HCT116 (cell line): ENCODE measurements at regions not wholly inside any gene's neighbourhood (a gene's known extent, or its start where the extent isn't known, plus 50 kb on each side); places are given as distances from the start of the nearest gene placed in this dataset.

ENCODE experiments used
- ATAC-seq: fragments of 200-7000 bp; cut with Tn5 transposase; 2 replicates; pipeline ENCODE4 v1.9.1; 2020; ENCODE audit warnings: mild to moderate bottlenecking, moderate library complexity
- BruUV-seq: library from RNA; stranded (reverse); fragments of 400-500 nt; replicated peaks from 2 replicates; lab custom pipeline; 2021; lab: Mats Ljungman, UMichigan
- CTCF ChIA-PET: fragments of 300-600 bp; sonication (Branson Sonifier 250); formaldehyde crosslinking; loops from one replicate; lab custom pipeline; 2021; ENCODE audit warnings: antibody characterized with exemption; lab: Charles Lee
- POLR2A ChIA-PET: fragments of 300-600, 350-600 bp; sonication (Branson Sonifier 250); formaldehyde crosslinking; loops from one replicate; lab custom pipeline; 2021; ENCODE audit warnings: antibody characterized with exemption; lab: Charles Lee
- RAD21 ChIA-PET, 2 experiments: fragments of 300-600 bp; sonication (Branson Sonifier 250); formaldehyde crosslinking; loops; one replicate each; lab custom pipeline; 2023; ENCODE audit warnings: low total read pairs in 2 of 2; ENCODE audit not compliant: uncharacterized antibody in 2 of 2, unreplicated experiment in 2 of 2, low non-redundant PET in 1 of 2; lab: Charles Lee
- DNase-seq: peaks from one replicate; pipeline ENCODE4 v3.0.0-alpha.2; 2010; ENCODE audit warnings: low read depth, low spot score
- H2AFZ ChIP-seq: fragments of 200-600 bp; shearing (Covaris generic), sonication (generic); 2 replicates; pipeline ENCODE4 v1.6.1; 2017; ENCODE audit warnings: low read depth, mixed run types, mixed read lengths, antibody characterized with exemption, low read length; ENCODE audit not compliant: poor library complexity, severe bottlenecking
- H3K27ac ChIP-seq: 2 replicates; pipeline ENCODE4 v1.5.1; 2012; ENCODE audit warnings: low read depth, low read length
- H3K27me3 ChIP-seq: fragments of 200-600 bp; sonication (generic); 2 replicates; pipeline ENCODE4 v1.6.1; 2016; ENCODE audit warnings: mixed run types, low read length, mixed read lengths; ENCODE audit not compliant: insufficient read depth
- H3K36me3 ChIP-seq, 2 experiments: fragments of 200-500 bp in 1 of 2; fragments of 200-600 bp in 1 of 2; sonication (Bioruptor generic) in 1 of 2; sonication (generic) in 1 of 2; 2 replicates each; pipeline versions ENCODE4 v1.5.1 to v1.6.1; 2014 to 2016; ENCODE audit warnings: low read length in 2 of 2, inconsistent platforms in 1 of 2, mixed read lengths in 1 of 2, mixed run types in 1 of 2; ENCODE audit not compliant: insufficient read depth in 2 of 2, control insufficient read depth in 1 of 2
- H3K4me1 ChIP-seq, 2 experiments: fragments of 200-600 bp in 1 of 2; sonication (generic) in 1 of 2; 2 replicates each; pipeline versions ENCODE4 v1.5.1 to v1.6.1; 2012 to 2017; ENCODE audit warnings: low read length in 2 of 2, inconsistent platforms in 1 of 2, mild to moderate bottlenecking in 1 of 2, mixed read lengths in 1 of 2, mixed run types in 1 of 2, moderate library complexity in 1 of 2; ENCODE audit not compliant: insufficient read depth in 2 of 2, control insufficient read depth in 1 of 2
- H3K4me2 ChIP-seq: fragments of 200-600 bp; sonication (generic); 2 replicates; pipeline ENCODE4 v1.6.1; 2017; ENCODE audit warnings: mixed run types, low read length, mixed read lengths
- H3K4me3 ChIP-seq, 2 experiments: fragments of 200-600 bp in 1 of 2; sonication (generic) in 1 of 2; replicated peaks in 1 of 2; 2 replicates each; pipeline ENCODE4 v1.5.1; 2011 to 2016; ENCODE audit warnings: low read length in 2 of 2, control low read depth in 1 of 2, low read depth in 1 of 2, mild to moderate bottlenecking in 1 of 2, mixed read lengths in 1 of 2, mixed run types in 1 of 2
- H3K79me2 ChIP-seq: fragments of 200-600 bp; sonication (generic); 2 replicates; pipeline ENCODE4 v1.6.1; 2017; ENCODE audit warnings: mild to moderate bottlenecking, mixed run types, low read length, moderate library complexity, mixed read lengths; ENCODE audit not compliant: insufficient read depth
- H3K9ac ChIP-seq: fragments of 200-600 bp; sonication (generic); 2 replicates; pipeline ENCODE4 v1.6.1; 2016; ENCODE audit warnings: low read length, mixed read lengths
- H3K9me2 ChIP-seq: fragments of 200-600 bp; sonication (generic), shearing (Covaris generic); 2 replicates; pipeline ENCODE4 v1.6.1; 2017; ENCODE audit warnings: mixed run types, mild to moderate bottlenecking, moderate library complexity; ENCODE audit not compliant: insufficient read depth
- H3K9me3 ChIP-seq, 2 experiments: fragments of 200-500 bp in 1 of 2; fragments of 200-600 bp in 1 of 2; sonication (Bioruptor generic) in 1 of 2; sonication (generic) in 1 of 2; 2 replicates each; pipeline ENCODE4 v1.6.1; 2014 to 2017; ENCODE audit warnings: low read length in 2 of 2, mixed read lengths in 2 of 2, inconsistent platforms in 1 of 2, low read depth in 1 of 2, mild to moderate bottlenecking in 1 of 2, mixed run types in 1 of 2, moderate library complexity in 1 of 2; ENCODE audit not compliant: control insufficient read depth in 1 of 2, insufficient read depth in 1 of 2
- H4K20me1 ChIP-seq: fragments of 200-600 bp; sonication (generic), shearing (Covaris generic); 2 replicates; pipeline ENCODE4 v1.6.1; 2017; ENCODE audit warnings: mixed run types, mild to moderate bottlenecking, moderate library complexity; ENCODE audit not compliant: insufficient read depth
- ATF3 ChIP-seq: IDR thresholded peaks from 2 replicates; pipeline ENCODE4 v1.6.1; 2012
- CBX3 ChIP-seq: IDR thresholded peaks from 2 replicates; pipeline ENCODE4 v1.6.1; 2012; ENCODE audit warnings: low read depth
- CEBPB ChIP-seq: IDR thresholded peaks from 2 replicates; pipeline ENCODE4 v1.6.1; 2012; ENCODE audit warnings: low read depth
- CTCF ChIP-seq, 3 experiments: fragments of 200-600 bp in 1 of 3; sonication (generic) in 1 of 3; IDR thresholded peaks in 2 of 3; conservative IDR thresholded peaks in 1 of 3; 2 replicates each; pipeline ENCODE4 v1.5.1; 2012 to 2017; ENCODE audit warnings: low read depth in 2 of 3, low read length in 2 of 3, antibody characterized with exemption in 1 of 3, borderline replicate concordance in 1 of 3, control low read depth in 1 of 3, mild to moderate bottlenecking in 1 of 3, mixed read lengths in 1 of 3, mixed run types in 1 of 3, moderate library complexity in 1 of 3; ENCODE audit not compliant: insufficient read depth in 1 of 3
- ELF1 ChIP-seq: IDR thresholded peaks from 2 replicates; pipeline ENCODE4 v1.6.1; 2012; ENCODE audit warnings: low read depth, borderline replicate concordance
- EZH2 ChIP-seq: fragments of 200-600 bp; sonication (generic); IDR thresholded peaks from 2 replicates; pipeline ENCODE4 v1.6.1; 2017; ENCODE audit warnings: antibody characterized with exemption, mixed run types
- EZH2phosphoT487 ChIP-seq: fragments of 200-600 bp; IDR thresholded peaks from 2 replicates; pipeline ENCODE4 v1.6.1; 2018; ENCODE audit warnings: antibody characterized with exemption, borderline replicate concordance
- FOSL1 ChIP-seq: IDR thresholded peaks from 2 replicates; pipeline ENCODE4 v1.6.1; 2012; ENCODE audit warnings: low read depth
- JUND ChIP-seq: IDR thresholded peaks from 2 replicates; pipeline ENCODE4 v1.6.1; 2012
- MAX ChIP-seq: IDR thresholded peaks from 2 replicates; pipeline ENCODE4 v1.6.1; 2012
- POLR2A ChIP-seq: IDR thresholded peaks from 2 replicates; pipeline ENCODE4 v1.7.0; 2011; ENCODE audit warnings: borderline replicate concordance; ENCODE audit not compliant: insufficient read depth, insufficient read length; ENCODE audit errors: extremely low read depth
- RAD21 ChIP-seq: IDR thresholded peaks from 2 replicates; pipeline ENCODE4 v1.6.1; 2012; ENCODE audit warnings: low read depth, mild to moderate bottlenecking
- REST ChIP-seq: IDR thresholded peaks from 2 replicates; pipeline ENCODE4 v1.6.1; 2012; ENCODE audit warnings: low read depth
- SIN3A ChIP-seq: IDR thresholded peaks from 2 replicates; pipeline ENCODE4 v1.6.1; 2012; ENCODE audit warnings: low read depth
- SRF ChIP-seq: IDR thresholded peaks from 2 replicates; pipeline ENCODE4 v1.6.1; 2012; ENCODE audit warnings: low read depth
- TCF7L2 ChIP-seq: IDR thresholded peaks from 2 replicates; pipeline ENCODE4 v1.7.0; 2011; ENCODE audit warnings: borderline replicate concordance, inconsistent platforms; ENCODE audit not compliant: insufficient read depth, insufficient read length; ENCODE audit errors: extremely low read depth
- YY1 ChIP-seq: IDR thresholded peaks from 2 replicates; pipeline ENCODE4 v1.6.1; 2011; ENCODE audit warnings: low read length, low read depth, moderate library complexity, mild to moderate bottlenecking; ENCODE audit not compliant: insufficient replicate concordance; ENCODE audit errors: extremely low read depth
- ZBTB33 ChIP-seq: IDR thresholded peaks from 2 replicates; pipeline ENCODE4 v1.6.1; 2011; ENCODE audit warnings: mild to moderate bottlenecking, low read length, moderate library complexity; ENCODE audit not compliant: insufficient replicate concordance; ENCODE audit errors: extremely low read depth
- ZNF274 ChIP-seq: fragments of 200-500 bp; sonication (Bioruptor generic); IDR thresholded peaks from 2 replicates; pipeline ENCODE4 v1.6.1; 2014; ENCODE audit warnings: mild to moderate bottlenecking, low read depth, low read length, inconsistent platforms
- intact Hi-C: fragments of 100-400 bp; cut with micrococcal nuclease; formaldehyde crosslinking; loops from 2 replicates; pipeline ENCODE4 v1.10.0; 2022

- no peaks in the 10 kb centered on the region for H3K9me2 ChIP-seq
- ATAC-seq (no peak), DNase-seq (no peak)
- intact Hi-C loops: no loop called here
- no peaks in the 10 kb centered on the region for H3K4me1 ChIP-seq
- BruUV-seq: no TSS peak
- no peak overlapping the region for H3K4me2 ChIP-seq
- RAD21 ChIA-PET: no interaction called here
- no peaks in the 10 kb centered on the region for H4K20me1 ChIP-seq
- no peak overlapping the region for H3K4me3 ChIP-seq
- H3K36me3 ChIP-seq: no peaks in the 10 kb centered on the region
- H3K9me3 ChIP-seq: no peaks in the 10 kb centered on the region
- CTCF ChIA-PET: no interaction called here
- no peak for TF ChIP-seq EZH2phosphoT487
- no peak for TF ChIP-seq CBX3
- TF ChIP-seq CEBPB: no peak
- no peak for TF ChIP-seq CTCF (IDR thresholded peaks at IDR 0.05 in 2 of 3, conservative IDR thresholded peaks at IDR 0.05 in 1 of 3; ENCODE audit: borderline replicate concordance in 1 of 3, insufficient read depth in 1 of 3, low read depth in 2 of 3, low read length in 2 of 3)
- TF ChIP-seq SIN3A: no peak
- no peak for TF ChIP-seq ELF1
- TF ChIP-seq ZNF274: no peak
- TF ChIP-seq REST: no peak
- TF ChIP-seq MAX: no peak
- TF ChIP-seq SRF: no peak
- no peak for TF ChIP-seq RAD21
- no peak for TF ChIP-seq ZBTB33
- TF ChIP-seq YY1: no peak
- no peak for TF ChIP-seq JUND
- TF ChIP-seq POLR2A: no peak
- TF ChIP-seq ATF3: no peak
- TF ChIP-seq TCF7L2: no peak
- no peak for TF ChIP-seq EZH2
- no peak for TF ChIP-seq FOSL1
- no peak overlapping the region for H2AFZ ChIP-seq
- H3K27me3 ChIP-seq: no peaks in the 10 kb centered on the region
- POLR2A ChIA-PET: no interaction called here
- no peak overlapping the region for H3K27ac ChIP-seq
- H3K79me2 ChIP-seq: no peaks in the 10 kb centered on the region
- H3K9ac ChIP-seq: no peak overlapping the region
Observed at GRCh38 chr13:99702687-99703319, 201.5 kb downstream of the TM9SF2 start.
